Endothelial cell of umbilical vein (primary cell): ENCODE measurements at regions not wholly inside any gene's neighbourhood (a gene's known extent, or its start where the extent isn't known, plus 50 kb on each side); places are given as distances from the start of the nearest gene placed in this dataset.
"Not testable (repeated sequence)": the region's sequence is repeated elsewhere in the genome, so short reads cannot be mapped to it uniquely, and the experiment has no call there.

Experiments used
- BruUV-seq: library from RNA; stranded (reverse); fragments of 400-500 nt; replicated peaks from 2 replicates; lab custom pipeline; 2021; lab: Mats Ljungman, UMichigan
- CTCF ChIA-PET: fragments of 300-600, 350-600 bp; sonication (Branson Sonifier 250); formaldehyde crosslinking; loops from one replicate; lab custom pipeline; 2021; ENCODE audit warnings: antibody characterized with exemption, inconsistent platforms; lab: Charles Lee
- POLR2A ChIA-PET: fragments of 300-600, 350-600 bp; sonication (Branson Sonifier 250); formaldehyde crosslinking; loops from one replicate; lab custom pipeline; 2021; ENCODE audit warnings: antibody characterized with exemption, inconsistent platforms; lab: Charles Lee
- DNase-seq: peaks from one replicate; pipeline ENCODE4 v3.0.0-alpha.2; 2011; ENCODE audit warnings: low read depth, low spot score
- FAIRE-seq: peaks from 2 replicates; lab custom pipeline; 2011; peaks lifted over from hg19 to GRCh38; lab: Jason Lieb, UNC
- H2AFZ ChIP-seq: 2 replicates; pipeline ENCODE4 v1.6.0; 2012; ENCODE audit warnings: low read depth, low read length, control low read depth, inconsistent platforms
- H3K27ac ChIP-seq: 2 replicates; pipeline ENCODE4 v1.5.1; 2011; ENCODE audit warnings: low read depth, mild to moderate bottlenecking, control low read depth, low read length, moderate library complexity; ENCODE audit not compliant: insufficient read depth
- H3K27me3 ChIP-seq, 2 experiments: 2 replicates each; pipeline versions ENCODE4 v1.6.0 to v1.6.1; 2011; ENCODE audit warnings: low read length in 2 of 2, mixed read lengths in 1 of 2; ENCODE audit not compliant: control insufficient read depth in 2 of 2, insufficient read depth in 2 of 2
- H3K36me3 ChIP-seq, 2 experiments: 2 replicates in 1 of 2; 3 replicates in 1 of 2; pipeline ENCODE4 v1.5.1; 2011; ENCODE audit warnings: low read length in 2 of 2, mild to moderate bottlenecking in 1 of 2, moderate library complexity in 1 of 2; ENCODE audit not compliant: control insufficient read depth in 2 of 2, insufficient read depth in 2 of 2; ENCODE audit errors: extremely low read depth in 1 of 2
- H3K4me1 ChIP-seq: 3 replicates; pipeline ENCODE4 v1.5.1; 2011; ENCODE audit warnings: mild to moderate bottlenecking, low read length; ENCODE audit not compliant: control insufficient read depth, insufficient read depth; ENCODE audit errors: extremely low read depth
- H3K4me2 ChIP-seq: 2 replicates; pipeline ENCODE4 v1.6.1; 2011; ENCODE audit warnings: low read length, control low read depth, mixed read lengths; ENCODE audit not compliant: insufficient read depth
- H3K4me3 ChIP-seq, 3 experiments: fragments of 200-600 bp in 1 of 3; sonication (generic), shearing (Covaris generic) in 1 of 3; replicated peaks in 1 of 3; 2 replicates each; pipeline ENCODE4 v1.5.1; 2011 to 2016; ENCODE audit warnings: control low read depth in 3 of 3, low read length in 3 of 3, mild to moderate bottlenecking in 2 of 3, inconsistent platforms in 1 of 3, low read depth in 1 of 3, moderate library complexity in 1 of 3; ENCODE audit not compliant: insufficient read depth in 1 of 3
- H3K79me2 ChIP-seq: 2 replicates; pipeline ENCODE4 v1.6.0; 2012; ENCODE audit warnings: low read length, inconsistent platforms; ENCODE audit not compliant: control insufficient read depth, insufficient read depth
- H3K9ac ChIP-seq: replicated peaks from 2 replicates; pipeline ENCODE3; 2011; ENCODE audit warnings: low read length, control low read depth; ENCODE audit not compliant: insufficient read depth; ENCODE audit errors: extremely low read depth
- H3K9me1 ChIP-seq: replicated peaks from 3 replicates; pipeline ENCODE4 v1.6.0; 2011; ENCODE audit warnings: mild to moderate bottlenecking, low read length; ENCODE audit not compliant: control insufficient read depth, insufficient read depth; ENCODE audit errors: extremely low read depth
- H3K9me3 ChIP-seq: replicated peaks from 2 replicates; pipeline ENCODE4 v1.5.1; 2012; ENCODE audit warnings: low read length, inconsistent platforms; ENCODE audit not compliant: control insufficient read depth, insufficient read depth
- H4K20me1 ChIP-seq: replicated peaks from 2 replicates; pipeline ENCODE3; 2011; ENCODE audit warnings: mild to moderate bottlenecking, low read length; ENCODE audit not compliant: control insufficient read depth, insufficient read depth; ENCODE audit errors: extremely low read depth
- EZH2 ChIP-seq: IDR thresholded peaks from 2 replicates; pipeline ENCODE4 v1.6.1; 2012; ENCODE audit warnings: borderline replicate concordance, low read depth, mild to moderate bottlenecking, moderate library complexity, low read length, inconsistent platforms; ENCODE audit not compliant: severe bottlenecking
- FOS ChIP-seq: IDR thresholded peaks from 2 replicates; pipeline ENCODE4 v1.6.1; 2011; ENCODE audit warnings: mild to moderate bottlenecking, low read length, moderate library complexity, borderline replicate concordance; ENCODE audit not compliant: insufficient read depth
- GATA2 ChIP-seq: IDR thresholded peaks from 2 replicates; pipeline ENCODE4 v1.7.0; 2011; ENCODE audit warnings: low read depth, mild to moderate bottlenecking, moderate library complexity, mixed read lengths, low read length; ENCODE audit not compliant: insufficient read length, insufficient read depth
- JUN ChIP-seq: IDR thresholded peaks from 2 replicates; pipeline ENCODE4 v1.6.1; 2011; ENCODE audit warnings: borderline replicate concordance, low read depth; ENCODE audit not compliant: insufficient read length, insufficient read depth
- MYC ChIP-seq: IDR thresholded peaks from one replicate; pipeline ENCODE4 v1.6.1; 2011; ENCODE audit warnings: mild to moderate bottlenecking, low read depth, low read length
- POLR2A ChIP-seq: IDR thresholded peaks from 2 replicates; pipeline ENCODE4 v1.6.1; 2012; ENCODE audit warnings: low read depth, mild to moderate bottlenecking, control low read depth, low read length
- POLR2AphosphoS5 ChIP-seq: IDR thresholded peaks from 2 replicates; pipeline ENCODE4 v1.6.1; 2012; ENCODE audit warnings: low read depth, mild to moderate bottlenecking, control low read depth, low read length, moderate library complexity; ENCODE audit not compliant: insufficient read depth
- dilution Hi-C: fragments of 300-500 bp; cut with MboI; formaldehyde crosslinking; loops from one replicate; pipeline ENCODE4 v1.15.0; 2019; ENCODE audit warnings: low sequenced_read_pairs; ENCODE audit not compliant: extremely low pct_ligation_motif_present
- intact Hi-C: fragments of 100-400 bp; cut with micrococcal nuclease; formaldehyde crosslinking; loops from one replicate; pipeline ENCODE4 v1.10.0; 2022
- TF ChIP-seq, protein P1 (sequence below): IDR thresholded peaks from 2 replicates; pipeline ENCODE4 v1.6.1; 2011; ENCODE audit not compliant: insufficient read depth, insufficient read length
- TF ChIP-seq, protein P2 (sequence below), 2 donors: IDR thresholded peaks; 1 replicate in 1 of 2; 2 replicates in 1 of 2; pipeline ENCODE4 v1.5.1; 2011; ENCODE audit warnings: low read length in 2 of 2, mild to moderate bottlenecking in 2 of 2, moderate library complexity in 2 of 2, control low read depth in 1 of 2, inconsistent platforms in 1 of 2, low read depth in 1 of 2; ENCODE audit not compliant: insufficient read depth in 1 of 2; ENCODE audit errors: extremely low read depth in 1 of 2

DNA sequence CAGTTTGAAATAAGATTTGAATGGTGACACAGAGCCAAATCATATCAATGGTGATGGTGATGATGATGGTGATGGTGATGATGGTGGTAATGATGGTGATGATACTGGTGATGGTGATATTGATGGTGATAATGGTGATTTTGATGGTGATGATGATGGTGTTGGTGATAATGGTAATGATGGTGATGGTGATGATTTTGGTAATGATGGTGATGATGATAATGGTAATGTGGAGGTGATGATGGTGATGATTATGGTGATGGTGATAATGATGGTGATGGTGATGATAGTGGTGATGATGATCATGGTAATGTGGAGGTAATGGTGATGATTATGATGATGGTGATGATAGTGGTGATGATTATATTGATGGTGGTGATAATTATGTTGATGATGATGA lies 311.9 kb upstream of the SFSWAP start:
- FAIRE-seq, result no peak
- intact Hi-C loops, result no loop called here
- Histone ChIP-seq H3K9me3 (peaks cover 1% of the 10 kb centered on the region), H3K9ac (no peak overlapping the region), H3K4me1 (no peaks in the 10 kb centered on the region), H3K36me3 (no peaks in the 10 kb centered on the region), H4K20me1 (no peaks in the 10 kb centered on the region), H3K27ac (no peak overlapping the region), H3K79me2 (no peaks in the 10 kb centered on the region), H3K27me3 (no peaks in the 10 kb centered on the region), H2AFZ (no peak overlapping the region), H3K4me2 (no peak overlapping the region), H3K9me1 (no peaks in the 10 kb centered on the region), H3K4me3 (no peak overlapping the region)
- POLR2A ChIA-PET, result no interaction called here
- dilution Hi-C loops, result no loop called here
- TF ChIP-seq FOS, result no peak
- TF ChIP-seq, protein P1, sequence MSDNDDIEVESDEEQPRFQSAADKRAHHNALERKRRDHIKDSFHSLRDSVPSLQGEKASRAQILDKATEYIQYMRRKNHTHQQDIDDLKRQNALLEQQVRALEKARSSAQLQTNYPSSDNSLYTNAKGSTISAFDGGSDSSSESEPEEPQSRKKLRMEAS, result no peak
- no peak for TF ChIP-seq POLR2AphosphoS5
- no peak for TF ChIP-seq GATA2
- TF ChIP-seq POLR2A, result no peak
- TF ChIP-seq, protein P2, sequence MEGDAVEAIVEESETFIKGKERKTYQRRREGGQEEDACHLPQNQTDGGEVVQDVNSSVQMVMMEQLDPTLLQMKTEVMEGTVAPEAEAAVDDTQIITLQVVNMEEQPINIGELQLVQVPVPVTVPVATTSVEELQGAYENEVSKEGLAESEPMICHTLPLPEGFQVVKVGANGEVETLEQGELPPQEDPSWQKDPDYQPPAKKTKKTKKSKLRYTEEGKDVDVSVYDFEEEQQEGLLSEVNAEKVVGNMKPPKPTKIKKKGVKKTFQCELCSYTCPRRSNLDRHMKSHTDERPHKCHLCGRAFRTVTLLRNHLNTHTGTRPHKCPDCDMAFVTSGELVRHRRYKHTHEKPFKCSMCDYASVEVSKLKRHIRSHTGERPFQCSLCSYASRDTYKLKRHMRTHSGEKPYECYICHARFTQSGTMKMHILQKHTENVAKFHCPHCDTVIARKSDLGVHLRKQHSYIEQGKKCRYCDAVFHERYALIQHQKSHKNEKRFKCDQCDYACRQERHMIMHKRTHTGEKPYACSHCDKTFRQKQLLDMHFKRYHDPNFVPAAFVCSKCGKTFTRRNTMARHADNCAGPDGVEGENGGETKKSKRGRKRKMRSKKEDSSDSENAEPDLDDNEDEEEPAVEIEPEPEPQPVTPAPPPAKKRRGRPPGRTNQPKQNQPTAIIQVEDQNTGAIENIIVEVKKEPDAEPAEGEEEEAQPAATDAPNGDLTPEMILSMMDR (IDR thresholded peaks at IDR 0.05; ENCODE audit: extremely low read depth in 1 of 2, insufficient read depth in 1 of 2, low read depth in 1 of 2, low read length in 2 of 2), result no peak
- no peak for TF ChIP-seq MYC
- TF ChIP-seq JUN, result no peak
- no peak for TF ChIP-seq EZH2
- no TSS peak for BruUV-seq
- DNase-seq, result no peak
- CTCF ChIA-PET, result no interaction called here

DNA sequence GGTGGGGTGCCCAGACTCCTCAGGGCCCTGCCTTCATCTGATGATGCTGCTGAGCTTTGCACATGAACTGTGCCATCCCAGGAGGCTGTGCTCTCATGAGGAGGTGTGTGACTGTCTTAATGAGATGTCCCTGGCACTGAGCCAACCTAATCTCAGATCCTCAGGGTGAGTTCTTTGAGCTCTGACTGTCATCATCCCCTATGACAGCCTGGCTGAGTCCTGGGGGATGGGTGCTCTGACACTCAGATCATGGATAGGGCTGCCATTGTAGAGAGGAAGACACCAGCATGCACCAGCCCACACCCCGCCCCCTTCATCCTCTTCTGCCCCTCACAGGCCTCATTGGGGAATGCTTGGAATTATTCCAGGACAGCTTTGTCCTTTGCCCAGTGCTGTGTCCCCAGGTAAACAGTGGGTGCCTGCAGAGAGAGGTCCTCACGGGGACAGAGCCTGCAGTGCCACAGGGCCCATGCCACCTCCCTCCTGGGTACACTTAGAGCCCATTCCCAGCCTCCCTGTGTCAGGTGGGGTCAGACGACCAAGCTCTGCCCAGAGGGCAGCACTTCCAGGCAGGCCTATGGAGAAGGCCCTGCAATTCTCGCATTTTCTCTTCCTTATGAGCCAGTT lies 310.1 kb upstream of the SFSWAP start:
- H3K9me1 ChIP-seq, dilution Hi-C loops, DNase-seq, H3K36me3 ChIP-seq, FAIRE-seq, BruUV-seq, H3K27me3 ChIP-seq, intact Hi-C loops, H3K27ac ChIP-seq, H3K4me3 ChIP-seq, H4K20me1 ChIP-seq, H3K4me1 ChIP-seq, H3K79me2 ChIP-seq, H3K9ac ChIP-seq, H3K9me3 ChIP-seq, CTCF ChIA-PET, POLR2A ChIA-PET, H3K4me2 ChIP-seq, H2AFZ ChIP-seq: not testable (repeated sequence)
